DND-41 (cell line): ENCODE measurements at regions not wholly inside any gene's neighbourhood (a gene's known extent, or its start where the extent isn't known, plus 50 kb on each side); places are given as distances from the start of the nearest gene placed in this dataset.

Source experiments
- CTCF ChIP-seq: IDR thresholded peaks from 2 replicates; pipeline ENCODE4 v1.5.1; 2012; ENCODE audit warnings: borderline replicate concordance, low read length, moderate library complexity, mild to moderate bottlenecking; ENCODE audit not compliant: poor library complexity, severe bottlenecking; ENCODE audit errors: extremely low read depth
- EZH2 ChIP-seq: IDR thresholded peaks from 3 replicates; pipeline ENCODE4 v1.6.1; 2012; ENCODE audit warnings: borderline replicate concordance, low read depth, mild to moderate bottlenecking, moderate library complexity, low read length, inconsistent platforms; ENCODE audit not compliant: severe bottlenecking

- TF ChIP-seq EZH2 = no peak
- TF ChIP-seq CTCF = no peak
These were observed 182.1 kb upstream of the ANKRD28 start for GRCh38 chr3:15979900-15980299.
